ENCODE measurements at regions not wholly inside any gene's neighbourhood (a gene's known extent, or its start where the extent isn't known, plus 50 kb on each side); places are given as distances from the start of the nearest gene placed in this dataset.
A peak's percentile ranks its signal among the peaks of the same experiment; 100 is the strongest.

- TF ChIP-seq POLR2A (IDR thresholded peaks at IDR 0.05), result no peak
- TF ChIP-seq, protein P1, sequence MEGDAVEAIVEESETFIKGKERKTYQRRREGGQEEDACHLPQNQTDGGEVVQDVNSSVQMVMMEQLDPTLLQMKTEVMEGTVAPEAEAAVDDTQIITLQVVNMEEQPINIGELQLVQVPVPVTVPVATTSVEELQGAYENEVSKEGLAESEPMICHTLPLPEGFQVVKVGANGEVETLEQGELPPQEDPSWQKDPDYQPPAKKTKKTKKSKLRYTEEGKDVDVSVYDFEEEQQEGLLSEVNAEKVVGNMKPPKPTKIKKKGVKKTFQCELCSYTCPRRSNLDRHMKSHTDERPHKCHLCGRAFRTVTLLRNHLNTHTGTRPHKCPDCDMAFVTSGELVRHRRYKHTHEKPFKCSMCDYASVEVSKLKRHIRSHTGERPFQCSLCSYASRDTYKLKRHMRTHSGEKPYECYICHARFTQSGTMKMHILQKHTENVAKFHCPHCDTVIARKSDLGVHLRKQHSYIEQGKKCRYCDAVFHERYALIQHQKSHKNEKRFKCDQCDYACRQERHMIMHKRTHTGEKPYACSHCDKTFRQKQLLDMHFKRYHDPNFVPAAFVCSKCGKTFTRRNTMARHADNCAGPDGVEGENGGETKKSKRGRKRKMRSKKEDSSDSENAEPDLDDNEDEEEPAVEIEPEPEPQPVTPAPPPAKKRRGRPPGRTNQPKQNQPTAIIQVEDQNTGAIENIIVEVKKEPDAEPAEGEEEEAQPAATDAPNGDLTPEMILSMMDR (IDR thresholded peaks at IDR 0.05), result no peak
- H3K36me3 ChIP-seq, result no peaks in the 10 kb centered on the region
- H3K27me3 ChIP-seq, result no peaks in the 10 kb centered on the region
- H3K4me1 ChIP-seq, result no peaks in the 10 kb centered on the region
- DNase-seq, result no peak
- no peaks in the 10 kb centered on the region for H3K9me3 ChIP-seq
- no peak overlapping the region for H3K4me3 ChIP-seq
- intact Hi-C loops (cut with DNase I; ENCODE audit: low total_unique reads), result no loop called here
- H3K27ac ChIP-seq, result no peak overlapping the region
These were observed 204.9 kb downstream of the ASB1 start for GRCh38 chr2:238631491-238632180.

GRCh38 chr2:238632181-238633060 is 205.7 kb downstream of the ASB1 start:
- no peaks in the 10 kb centered on the region for H3K36me3 ChIP-seq
- no peak overlapping the region for H3K4me3 ChIP-seq
- H3K27me3 ChIP-seq, result no peaks in the 10 kb centered on the region
- TF ChIP-seq POLR2A (IDR thresholded peaks at IDR 0.05), result no peak
- TF ChIP-seq, protein P1 (IDR thresholded peaks at IDR 0.05), result no peak
- DNase-seq, result no peak
- no peaks in the 10 kb centered on the region for H3K9me3 ChIP-seq
- H3K4me1 ChIP-seq, result no peaks in the 10 kb centered on the region
- no peak overlapping the region for H3K27ac ChIP-seq
- intact Hi-C loops (cut with DNase I; ENCODE audit: low total_unique reads), result no loop called here

GRCh38 chr2:238633426-238634328 is 206.9 kb downstream of the ASB1 start:
- Histone ChIP-seq H3K27ac (no peak overlapping the region), H3K4me1 (no peaks in the 10 kb centered on the region), H3K9me3 (no peaks in the 10 kb centered on the region), H3K36me3 (no peaks in the 10 kb centered on the region), H3K27me3 (no peaks in the 10 kb centered on the region), H3K4me3 (no peak overlapping the region)
- intact Hi-C loops (cut with DNase I; ENCODE audit: low total_unique reads), result no loop called here
- no peak for DNase-seq
- TF ChIP-seq, protein P1 (IDR thresholded peaks at IDR 0.05), result no peak
- no peak for TF ChIP-seq POLR2A (IDR thresholded peaks at IDR 0.05)

- Histone ChIP-seq H3K4me1 (no peaks in the 10 kb centered on the region), H3K36me3 (no peaks in the 10 kb centered on the region), H3K27ac (peak overlapping the region; percentile 87 to 88), H3K27me3 (no peaks in the 10 kb centered on the region), H3K9me3 (no peaks in the 10 kb centered on the region), H3K4me3 (no peak overlapping the region)
- no peak for DNase-seq
- intact Hi-C loops (cut with DNase I; ENCODE audit: low total_unique reads), result no loop called here
- no peak for TF ChIP-seq POLR2A (IDR thresholded peaks at IDR 0.05)
- TF ChIP-seq, protein P1 (IDR thresholded peaks at IDR 0.05), result no peak
These were observed 208.1 kb downstream of the ASB1 start for GRCh38 chr2:238634701-238635357.

Measured in uterus (tissue), 3 donors.